ENCODE measurements at regions not wholly inside any gene's neighbourhood (a gene's known extent, or its start where the extent isn't known, plus 50 kb on each side); places are given as distances from the start of the nearest gene placed in this dataset.

- H3K4me3 ChIP-seq (ENCODE audit: low read depth, low read length) = no peak overlapping the region
- no peak for TF ChIP-seq CTCF (IDR thresholded peaks at IDR 0.05; ENCODE audit: borderline replicate concordance, insufficient read depth, low read depth, low read length)
Measured at GRCh38 chr11:113551645-113552044, 76.4 kb upstream of the DRD2 start.

- TF ChIP-seq CTCF (IDR thresholded peaks at IDR 0.05; ENCODE audit: borderline replicate concordance, insufficient read depth, low read depth, low read length) = no peak
Measured at GRCh38 chr11:113549611-113550578, 74.7 kb upstream of the DRD2 start.

GRCh38 chr11:113549061-113549460 is 73.9 kb upstream of the DRD2 start:
- H3K4me3 ChIP-seq (ENCODE audit: low read depth, low read length) = no peak overlapping the region
- no peak for TF ChIP-seq CTCF (IDR thresholded peaks at IDR 0.05; ENCODE audit: borderline replicate concordance, insufficient read depth, low read depth, low read length)

More at GRCh38 chr11:113549611-113550578, 74.7 kb upstream of the DRD2 start:
- no peak overlapping the region for H3K4me3 ChIP-seq (ENCODE audit: low read depth, low read length)

GRCh38 chr11:113547739-113548138 is 72.5 kb upstream of the DRD2 start:
- TF ChIP-seq CTCF (IDR thresholded peaks at IDR 0.05; ENCODE audit: borderline replicate concordance, insufficient read depth, low read depth, low read length) = no peak
- no peak overlapping the region for H3K4me3 ChIP-seq (ENCODE audit: low read depth, low read length)

GRCh38 chr11:113546757-113547507 is 71.7 kb upstream of the DRD2 start:
- TF ChIP-seq CTCF (IDR thresholded peaks at IDR 0.05; ENCODE audit: borderline replicate concordance, insufficient read depth, low read depth, low read length) = no peak
- no peak overlapping the region for H3K4me3 ChIP-seq (ENCODE audit: low read depth, low read length)

GRCh38 chr11:113542420-113542819 is 67.2 kb upstream of the DRD2 start:
- no peak for TF ChIP-seq CTCF (IDR thresholded peaks at IDR 0.05; ENCODE audit: borderline replicate concordance, insufficient read depth, low read depth, low read length)

More at GRCh38 chr11:113542420-113542819, 67.2 kb upstream of the DRD2 start:
- no peak overlapping the region for H3K4me3 ChIP-seq (ENCODE audit: low read depth, low read length)
